Stomach (tissue), 4 donors: ENCODE measurements at regions not wholly inside any gene's neighbourhood (a gene's known extent, or its start where the extent isn't known, plus 50 kb on each side); places are given as distances from the start of the nearest gene placed in this dataset.

ENCODE experiments used
- POLR2A ChIP-seq, 4 donors: fragments of 450-650 bp; IDR thresholded peaks; one replicate each; pipeline ENCODE4 v1.6.1; 2016; ENCODE audit warnings: antibody characterized with exemption in 4 of 4, control low read depth in 2 of 4, mild to moderate bottlenecking in 1 of 4, moderate library complexity in 1 of 4
- TF ChIP-seq, protein P1 (sequence below), 7 experiments: fragments of 450-650 bp in 4 of 7; fragments of 200-600 bp in 3 of 7; sonication (generic) in 3 of 7; IDR thresholded peaks; one replicate each; pipeline ENCODE4 v1.5.1; 2016 to 2019; ENCODE audit warnings: antibody characterized with exemption in 7 of 7, control low read depth in 2 of 7, mild to moderate bottlenecking in 1 of 7

DNA sequence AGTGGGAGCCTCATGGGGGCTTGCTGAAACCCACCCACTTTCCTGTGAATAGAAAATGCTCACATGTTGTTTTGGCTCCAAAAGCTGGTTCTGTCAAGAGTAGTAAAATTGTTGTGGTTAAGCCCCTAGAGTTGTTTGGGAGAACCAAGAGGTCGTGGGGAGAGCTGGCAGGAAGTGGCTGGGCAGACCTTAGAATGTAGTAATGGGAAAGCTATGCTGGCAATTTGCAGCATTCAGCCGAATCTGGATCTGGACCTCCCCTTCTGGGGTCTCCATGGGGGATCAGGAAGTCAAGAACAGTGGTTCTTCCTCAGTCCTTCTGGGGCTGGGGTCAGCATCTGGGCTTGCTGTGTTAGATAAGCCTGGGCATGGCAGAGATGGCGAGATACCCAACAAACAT lies 150.6 kb upstream of the TBX3 start:
- TF ChIP-seq, protein P1, sequence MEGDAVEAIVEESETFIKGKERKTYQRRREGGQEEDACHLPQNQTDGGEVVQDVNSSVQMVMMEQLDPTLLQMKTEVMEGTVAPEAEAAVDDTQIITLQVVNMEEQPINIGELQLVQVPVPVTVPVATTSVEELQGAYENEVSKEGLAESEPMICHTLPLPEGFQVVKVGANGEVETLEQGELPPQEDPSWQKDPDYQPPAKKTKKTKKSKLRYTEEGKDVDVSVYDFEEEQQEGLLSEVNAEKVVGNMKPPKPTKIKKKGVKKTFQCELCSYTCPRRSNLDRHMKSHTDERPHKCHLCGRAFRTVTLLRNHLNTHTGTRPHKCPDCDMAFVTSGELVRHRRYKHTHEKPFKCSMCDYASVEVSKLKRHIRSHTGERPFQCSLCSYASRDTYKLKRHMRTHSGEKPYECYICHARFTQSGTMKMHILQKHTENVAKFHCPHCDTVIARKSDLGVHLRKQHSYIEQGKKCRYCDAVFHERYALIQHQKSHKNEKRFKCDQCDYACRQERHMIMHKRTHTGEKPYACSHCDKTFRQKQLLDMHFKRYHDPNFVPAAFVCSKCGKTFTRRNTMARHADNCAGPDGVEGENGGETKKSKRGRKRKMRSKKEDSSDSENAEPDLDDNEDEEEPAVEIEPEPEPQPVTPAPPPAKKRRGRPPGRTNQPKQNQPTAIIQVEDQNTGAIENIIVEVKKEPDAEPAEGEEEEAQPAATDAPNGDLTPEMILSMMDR (IDR thresholded peaks at IDR 0.05) = no peak
- no peak for TF ChIP-seq POLR2A (IDR thresholded peaks at IDR 0.05)
